ENCODE measurements at regions not wholly inside any gene's neighbourhood (a gene's known extent, or its start where the extent isn't known, plus 50 kb on each side); places are given as distances from the start of the nearest gene placed in this dataset.
A peak's percentile ranks its signal among the peaks of the same experiment; 100 is the strongest.
"Not testable (repeated sequence)": the region's sequence is repeated elsewhere in the genome, so short reads cannot be mapped to it uniquely, and the experiment has no call there.

DNA sequence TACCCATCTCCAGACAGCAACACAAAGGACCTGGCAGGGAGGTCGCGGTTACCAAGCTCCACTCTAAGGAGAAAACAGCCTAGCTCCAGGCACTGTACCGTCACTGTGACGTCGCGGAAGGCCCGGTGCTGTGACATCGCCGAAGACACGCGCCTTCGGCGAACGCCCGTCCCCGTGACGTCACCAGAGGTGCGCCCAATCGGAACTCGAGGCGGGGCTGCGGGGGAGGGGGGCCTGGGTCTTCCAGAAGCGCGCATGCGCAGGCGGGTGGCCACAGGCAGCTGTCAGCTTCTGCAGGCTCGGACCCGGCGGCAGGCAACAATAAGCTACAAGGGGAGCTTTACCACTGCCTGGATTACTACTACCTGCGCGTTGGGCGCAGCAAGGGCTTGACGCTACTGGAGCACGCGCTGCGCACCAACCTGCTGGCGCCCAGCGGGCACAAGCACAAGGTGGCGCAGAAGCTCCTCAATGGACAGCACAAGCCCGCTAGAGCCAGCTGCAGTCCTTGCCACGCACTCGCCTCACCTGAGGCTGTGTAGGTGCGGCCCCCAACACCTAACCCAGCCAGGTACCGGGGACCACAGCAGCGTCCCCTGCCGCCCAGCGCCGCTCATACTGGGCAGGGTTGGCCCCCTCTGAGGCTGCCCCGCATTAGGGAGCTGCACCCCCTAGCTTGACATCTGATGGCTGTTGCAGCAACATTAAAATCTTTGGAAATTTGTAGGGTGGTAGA, 208.4 kb downstream of the TPST1 start:
- DNase-seq (ENCODE audit: low spot score): peak; percentile 91

DNA sequence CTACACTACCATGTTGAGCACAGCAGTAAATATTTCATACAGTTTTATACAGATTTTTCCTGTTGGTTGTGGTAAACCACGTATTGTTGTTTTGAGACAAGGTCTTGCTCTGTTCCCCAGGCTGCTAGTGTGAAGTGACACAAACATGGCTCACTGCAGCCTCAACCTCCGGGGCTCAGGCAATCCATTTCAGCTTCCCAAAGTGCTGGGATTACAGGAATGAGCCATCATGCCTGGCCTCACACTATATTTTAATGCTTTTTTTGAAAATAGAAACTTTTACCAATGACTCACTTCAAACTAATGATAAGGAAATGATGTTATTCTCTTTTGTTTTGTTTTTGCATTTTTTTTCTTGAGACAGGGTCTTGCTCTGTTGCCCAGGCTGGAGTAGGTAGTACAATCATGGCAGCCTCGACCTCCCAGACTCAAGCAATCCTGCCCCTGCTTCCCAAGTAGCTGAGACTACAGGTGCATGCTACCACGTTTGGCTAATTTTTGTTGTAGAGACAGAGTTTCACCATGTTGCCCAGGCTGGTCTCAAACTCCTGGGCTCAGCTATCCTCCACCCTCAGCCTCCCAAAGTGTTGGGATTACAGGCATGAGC, 210.6 kb downstream of the TPST1 start:
- no peak for DNase-seq (ENCODE audit: low spot score)

DNA sequence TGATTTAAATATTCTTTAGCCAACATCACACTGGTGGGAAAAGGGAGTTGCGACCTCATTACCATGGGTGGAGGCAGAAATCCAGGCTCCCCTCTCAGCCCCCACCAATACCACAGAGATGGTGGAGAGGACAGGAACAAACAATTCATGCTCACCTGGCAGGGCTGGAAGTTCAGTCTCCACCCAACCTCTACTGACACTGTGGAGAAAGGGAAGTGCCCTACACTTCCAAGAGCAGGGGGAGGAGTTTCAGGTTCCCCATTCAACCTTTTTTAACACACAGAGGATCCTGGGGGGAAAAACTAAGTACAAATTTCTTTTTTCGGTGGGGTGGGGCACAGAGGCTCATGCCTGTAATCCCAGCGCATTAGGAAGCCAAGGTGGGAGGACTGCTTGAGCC, 210.1 kb upstream of the KCTD7 start:
- no peak for DNase-seq (ENCODE audit: low spot score)

- DNase-seq (ENCODE audit: low spot score): no peak
These were observed 209.5 kb upstream of the KCTD7 start for GRCh38 chr7:66419210-66419609.

- DNase-seq (ENCODE audit: low spot score): no peak
These were observed 206.7 kb upstream of the KCTD7 start for GRCh38 chr7:66421830-66422475.

- DNase-seq (ENCODE audit: low spot score): no peak
These were observed 205.0 kb upstream of the KCTD7 start for GRCh38 chr7:66423729-66424128.

GRCh38 chr7:66426332-66426731, 202.3 kb upstream of the KCTD7 start:
- DNase-seq (ENCODE audit: low spot score): no peak

GRCh38 chr7:66426996-66427395, 201.7 kb upstream of the KCTD7 start:
- DNase-seq (ENCODE audit: low spot score): no peak

DNA sequence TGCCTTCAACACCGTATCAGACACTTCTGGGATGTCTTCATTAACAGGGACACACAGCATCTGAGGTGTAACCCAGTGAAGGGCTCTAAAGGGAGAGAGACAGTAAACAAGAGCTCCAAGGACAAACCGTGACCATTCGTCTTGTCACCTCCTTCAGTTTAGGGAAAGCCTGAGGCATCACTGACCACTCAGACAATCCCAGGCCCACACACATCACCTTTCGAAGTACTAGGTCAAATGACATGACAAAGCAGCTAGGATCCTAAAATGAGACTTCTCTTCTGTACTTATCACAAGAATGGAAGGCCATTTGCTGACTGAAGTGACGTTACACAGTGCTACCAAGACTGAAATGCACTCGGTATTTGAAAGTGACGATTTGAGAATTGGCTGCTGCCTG, 200.7 kb upstream of the KCTD7 start:
- no peak for DNase-seq (ENCODE audit: low spot score)

DNA sequence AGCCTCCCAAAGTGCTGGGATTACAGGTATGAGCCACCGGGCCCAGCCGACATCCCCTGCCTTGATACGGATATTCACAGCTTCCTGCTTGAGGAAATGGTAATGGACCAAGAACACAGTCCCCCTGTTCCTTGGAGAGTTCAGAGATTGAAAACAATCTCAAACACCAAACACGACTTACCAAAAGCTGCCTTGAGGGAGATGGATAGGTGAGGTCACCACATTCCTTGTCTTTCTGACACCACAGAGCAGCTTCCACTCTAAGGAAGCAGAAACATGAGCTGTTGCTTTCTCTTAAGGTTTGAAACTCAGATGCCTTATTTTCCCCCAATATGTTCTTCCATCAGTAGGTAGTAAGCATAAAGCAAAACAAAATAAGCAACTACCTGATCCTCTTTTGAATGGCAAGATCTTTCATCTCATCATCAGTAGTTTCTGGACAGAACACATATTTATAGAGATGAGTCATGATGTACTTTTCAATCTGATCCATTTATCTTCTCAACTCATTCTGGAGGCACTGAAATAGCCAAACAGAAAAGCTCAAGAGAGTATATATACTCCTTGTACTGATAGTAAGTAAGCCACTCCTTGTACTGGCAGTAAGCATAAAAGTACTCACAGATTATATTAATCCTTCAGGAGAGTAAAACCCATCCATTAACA, 199.1 kb upstream of the KCTD7 start:
- DNase-seq (ENCODE audit: low spot score): no peak

- DNase-seq (ENCODE audit: low spot score): no peak
These were observed 198.5 kb upstream of the KCTD7 start for GRCh38 chr7:66430164-66430545.

DNA sequence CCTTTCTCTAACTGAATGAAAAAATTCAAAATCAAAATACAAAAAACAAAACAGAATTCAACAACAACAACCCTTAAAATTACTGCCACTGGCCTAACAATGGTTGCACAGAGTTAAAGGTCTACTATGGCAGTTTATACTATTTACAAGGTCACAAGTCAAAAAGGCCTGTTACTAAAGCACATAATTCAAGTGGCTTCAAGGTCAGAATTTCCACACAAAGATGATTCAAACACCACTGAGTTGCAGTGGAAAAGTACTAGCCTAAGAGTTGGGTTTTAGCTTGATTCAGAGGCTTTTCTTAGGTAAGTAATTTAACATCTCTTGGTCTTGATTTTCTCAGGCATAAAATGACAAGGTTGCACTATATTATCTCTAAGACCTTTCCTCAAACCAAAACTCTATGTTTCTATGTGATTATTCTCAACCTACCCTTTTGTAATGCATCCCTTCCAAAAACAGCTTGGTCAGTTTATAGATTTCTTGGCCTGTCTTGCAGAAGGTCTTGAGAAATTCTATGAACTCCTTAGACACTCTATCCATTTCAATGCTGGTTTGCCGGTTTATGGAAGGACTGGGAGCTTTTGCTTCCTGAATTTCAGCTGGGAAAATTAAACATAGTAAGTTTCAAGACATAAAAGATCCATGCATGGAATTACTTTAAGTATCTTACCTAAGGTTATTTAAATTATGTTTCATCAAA, 189.8 kb upstream of the KCTD7 start:
- DNase-seq (ENCODE audit: low spot score): not testable (repeated sequence)

DNA sequence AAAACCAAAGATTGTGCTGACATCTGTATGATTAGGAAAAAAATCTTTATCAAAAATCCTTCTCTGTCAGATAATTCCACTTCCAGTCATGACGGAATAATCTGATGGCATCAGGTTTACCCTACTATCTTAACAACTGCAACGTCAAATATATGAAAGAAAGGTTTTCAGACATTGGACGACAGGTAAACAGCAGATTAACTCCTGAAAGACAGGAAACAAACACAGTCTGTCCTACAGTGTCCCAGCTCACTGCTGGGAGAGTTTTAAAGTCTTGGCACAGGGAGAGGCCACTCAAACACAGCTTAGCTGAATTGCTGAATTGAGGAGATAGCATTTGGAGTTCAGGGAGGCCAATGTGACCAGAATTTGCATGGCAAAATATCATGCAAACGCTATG, 186.3 kb upstream of the KCTD7 start:
- DNase-seq (ENCODE audit: low spot score): no peak

DNA sequence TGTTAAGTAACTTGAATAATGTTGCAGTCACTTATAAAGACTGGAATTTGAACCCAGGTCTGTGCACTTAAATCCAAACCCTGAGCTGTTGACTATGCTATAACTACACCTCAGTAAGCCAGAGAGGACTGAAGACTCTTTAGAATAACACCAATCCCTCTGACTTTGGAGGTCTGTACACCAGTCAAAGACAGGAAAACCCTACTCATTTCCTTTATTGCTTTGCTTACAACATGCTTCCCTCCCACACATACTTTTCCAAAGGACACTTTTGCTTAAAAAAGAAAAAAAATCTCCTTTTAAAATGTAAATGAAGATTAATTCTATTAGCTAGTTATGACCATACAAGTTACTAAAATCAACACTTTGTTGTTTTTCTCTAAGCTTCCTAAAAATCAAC, 184.7 kb upstream of the KCTD7 start:
- DNase-seq (ENCODE audit: low spot score): no peak

DNA sequence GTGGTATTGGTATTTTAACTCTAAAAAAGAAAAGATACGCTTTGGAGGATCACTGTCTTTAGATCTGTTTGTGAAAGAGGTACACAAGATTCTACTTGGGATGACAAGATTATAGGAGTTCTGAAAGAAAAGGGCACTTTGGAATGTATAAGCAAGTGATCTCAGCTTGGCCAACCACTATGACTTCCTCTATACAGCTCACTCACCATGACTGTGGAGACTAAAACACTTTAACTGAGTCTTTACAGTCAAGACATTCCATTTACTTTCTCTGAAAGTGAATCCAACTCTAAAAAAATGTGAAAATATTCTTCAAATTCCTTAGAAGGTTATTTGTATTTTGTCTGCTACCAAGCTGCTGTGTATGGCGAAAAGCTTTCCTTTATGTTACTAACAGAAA, 181.7 kb upstream of the KCTD7 start:
- DNase-seq (ENCODE audit: low spot score): not testable (repeated sequence)

DNA sequence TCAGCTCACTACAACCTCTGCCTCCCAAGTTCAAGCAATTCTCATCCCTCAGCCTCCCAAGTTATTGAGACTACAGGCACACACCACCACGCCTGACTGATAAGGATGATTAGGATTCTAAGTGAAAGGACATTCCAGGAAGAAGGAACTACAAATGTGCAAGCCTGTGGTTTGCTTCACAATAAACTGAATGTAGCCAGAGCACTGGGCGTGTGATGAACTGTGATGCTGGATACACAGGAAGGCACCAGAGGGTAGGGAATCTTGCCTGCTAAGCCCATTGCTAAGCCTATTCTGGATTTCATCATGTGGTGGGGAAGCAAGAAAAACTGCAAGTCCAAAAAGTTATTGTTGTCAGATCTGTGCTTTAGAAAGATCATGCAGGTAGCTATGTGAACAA, 177.9 kb upstream of the KCTD7 start:
- not testable (repeated sequence) for DNase-seq (ENCODE audit: low spot score)

GRCh38 chr7:66451713-66452112, 177.0 kb upstream of the KCTD7 start:
- not testable (repeated sequence) for DNase-seq (ENCODE audit: low spot score)

GRCh38 chr7:66452165-66452564, 176.5 kb upstream of the KCTD7 start:
- DNase-seq (ENCODE audit: low spot score): no peak

DNA sequence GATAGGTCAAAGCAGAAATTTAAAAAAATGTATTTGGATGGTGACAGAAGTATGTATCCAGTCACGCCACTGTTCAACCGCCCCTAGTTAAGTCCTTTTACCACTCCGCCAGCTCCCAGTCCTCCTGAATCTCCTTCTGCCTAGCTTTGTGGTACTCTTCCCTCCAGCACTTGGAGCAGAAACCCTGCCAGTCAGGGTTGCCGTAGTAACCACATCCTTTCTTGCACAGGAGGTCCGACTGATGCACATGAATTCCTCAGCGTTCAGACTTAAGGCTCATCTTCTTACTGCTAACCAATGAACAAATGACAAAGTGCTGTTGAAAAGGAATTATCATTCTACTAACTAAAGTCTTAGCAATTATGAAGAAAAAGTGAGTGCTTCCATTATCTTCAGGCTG, 175.3 kb upstream of the KCTD7 start:
- no peak for DNase-seq (ENCODE audit: low spot score)

- DNase-seq (ENCODE audit: low spot score): no peak
These were observed 174.0 kb upstream of the KCTD7 start for GRCh38 chr7:66454600-66455225.

GRCh38 chr7:66455432-66455831, 173.2 kb upstream of the KCTD7 start:
- DNase-seq (ENCODE audit: low spot score): not testable (repeated sequence)

- DNase-seq (ENCODE audit: low spot score): not testable (repeated sequence)
These were observed 172.2 kb upstream of the KCTD7 start for GRCh38 chr7:66456431-66456830.

Data from left forelimb (tissue), 1 donor.